SK-N-MC (cell line): ENCODE measurements at regions not wholly inside any gene's neighbourhood (a gene's known extent, or its start where the extent isn't known, plus 50 kb on each side); places are given as distances from the start of the nearest gene placed in this dataset.

Experiments used
- DNase-seq: peaks from one replicate; pipeline ENCODE4 v3.0.0-alpha.2; 2011; ENCODE audit warnings: low read depth, low spot score
- H3K27ac ChIP-seq: fragments of 200-600 bp; sonication (generic); 2 replicates; pipeline ENCODE4 v1.5.1; 2016; ENCODE audit warnings: mixed run types
- H3K36me3 ChIP-seq: fragments of 200-600 bp; sonication (generic); 2 replicates; pipeline ENCODE4 v1.6.1; 2017; ENCODE audit warnings: antibody characterized with exemption, low read length, mixed read lengths; ENCODE audit not compliant: insufficient read depth
- H3K4me3 ChIP-seq: fragments of 200-600 bp; sonication (generic); 2 replicates; pipeline ENCODE4 v1.5.1; 2016
- H3K9ac ChIP-seq: fragments of 200-600 bp; sonication (generic); 2 replicates; pipeline ENCODE4 v1.8.0; 2017; ENCODE audit warnings: mixed run types, mixed read lengths; ENCODE audit not compliant: insufficient read length
- H3K9me3 ChIP-seq: fragments of 200-600 bp; sonication (generic); 2 replicates; pipeline ENCODE4 v1.6.1; 2017; ENCODE audit warnings: low read depth, mild to moderate bottlenecking, antibody characterized with exemption, low read length, moderate library complexity, mixed read lengths
- EZH2 ChIP-seq: fragments of 200-600 bp; sonication (generic); IDR thresholded peaks from one replicate; pipeline ENCODE4 v1.6.1; 2017; ENCODE audit warnings: antibody characterized with exemption
- FOXP2 ChIP-seq: optimal IDR thresholded peaks from 2 replicates; pipeline ENCODE3; 2011; ENCODE audit warnings: mild to moderate bottlenecking, moderate library complexity; ENCODE audit not compliant: insufficient read depth; ENCODE audit errors: extremely low read length, control extremely low read depth
- POLR2AphosphoS5 ChIP-seq: IDR thresholded peaks from 2 replicates; pipeline ENCODE4 v1.6.1; 2012; ENCODE audit warnings: mild to moderate bottlenecking, low read depth, low read length, borderline replicate concordance

- Histone ChIP-seq H3K27ac (no peak overlapping the region), H3K9me3 (no peaks in the 10 kb centered on the region), H3K36me3 (no peaks in the 10 kb centered on the region), H3K4me3 (no peak overlapping the region), H3K9ac (no peak overlapping the region)
- DNase-seq = no peak
- no peak for TF ChIP-seq FOXP2
- TF ChIP-seq POLR2AphosphoS5 = no peak
- TF ChIP-seq EZH2 = no peak
Measured at GRCh38 chr12:77681726-77682125, 149.0 kb upstream of the NAV3 start.

GRCh38 chr12:77679686-77680085 lies 151.0 kb upstream of the NAV3 start:
- H3K9me3 ChIP-seq = no peaks in the 10 kb centered on the region
- no peaks in the 10 kb centered on the region for H3K36me3 ChIP-seq
- no peak for TF ChIP-seq POLR2AphosphoS5
- TF ChIP-seq FOXP2 = no peak
- TF ChIP-seq EZH2 = no peak
- no peak overlapping the region for H3K9ac ChIP-seq
- no peak overlapping the region for H3K4me3 ChIP-seq
- no peak overlapping the region for H3K27ac ChIP-seq
- DNase-seq = no peak

GRCh38 chr12:77678621-77679020 lies 152.1 kb upstream of the NAV3 start:
- Histone ChIP-seq H3K9me3 (no peaks in the 10 kb centered on the region), H3K9ac (no peak overlapping the region), H3K36me3 (no peaks in the 10 kb centered on the region), H3K4me3 (no peak overlapping the region), H3K27ac (no peak overlapping the region)
- no peak for DNase-seq
- TF ChIP-seq POLR2AphosphoS5 (no peak), FOXP2 (no peak), EZH2 (no peak)

DNA sequence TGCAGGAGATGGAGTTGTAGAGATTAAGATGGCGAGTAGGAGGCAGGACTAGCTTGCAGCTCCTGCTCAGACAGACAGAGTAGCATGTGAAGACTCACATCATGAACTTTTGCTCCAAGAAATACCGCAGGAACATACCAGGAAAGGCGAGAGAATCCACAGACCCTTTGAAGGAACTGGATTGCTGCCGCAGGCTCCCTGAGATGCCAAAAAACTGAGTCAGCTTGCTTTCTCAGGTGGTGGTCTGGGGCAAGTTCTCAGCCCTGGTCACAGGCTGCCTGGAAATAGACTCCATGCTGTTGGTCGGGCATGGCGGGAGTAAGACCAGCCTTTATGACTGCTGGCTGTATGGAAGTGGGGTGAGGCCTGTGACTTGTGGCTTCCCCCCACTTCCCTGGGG lies 163.6 kb upstream of the NAV3 start:
- H3K9ac ChIP-seq = no peak overlapping the region
- H3K36me3 ChIP-seq = no peaks in the 10 kb centered on the region
- no peak overlapping the region for H3K4me3 ChIP-seq
- DNase-seq = no peak
- H3K9me3 ChIP-seq = no peaks in the 10 kb centered on the region
- no peak overlapping the region for H3K27ac ChIP-seq
- TF ChIP-seq EZH2 = no peak
- TF ChIP-seq POLR2AphosphoS5 = no peak
- no peak for TF ChIP-seq FOXP2

DNA sequence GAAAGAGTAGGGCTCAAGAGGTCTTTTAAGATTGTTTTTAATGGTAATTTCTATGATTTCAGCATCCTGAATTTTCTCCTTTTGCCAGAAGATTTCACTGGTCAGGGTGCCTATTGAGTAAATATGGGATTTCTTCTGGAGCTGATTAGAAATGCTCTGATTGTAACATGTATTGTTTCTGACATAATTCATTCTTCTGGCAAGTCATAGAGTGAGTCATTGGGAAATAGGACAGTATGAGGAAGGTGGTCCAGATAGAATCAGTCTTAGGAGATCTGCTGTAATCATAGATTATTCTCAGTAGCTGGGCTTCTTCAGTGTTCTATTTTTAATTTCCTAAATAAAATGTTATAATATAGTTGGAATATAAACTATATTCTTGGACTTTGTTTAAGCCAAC lies 182.0 kb upstream of the NAV3 start:
- DNase-seq = no peak
- Histone ChIP-seq H3K27ac (peak overlapping the region; percentile 58), H3K9me3 (no peaks in the 10 kb centered on the region), H3K9ac (no peak overlapping the region), H3K4me3 (no peak overlapping the region), H3K36me3 (no peaks in the 10 kb centered on the region)
- no peak for TF ChIP-seq EZH2
- no peak for TF ChIP-seq FOXP2
- no peak for TF ChIP-seq POLR2AphosphoS5

DNA sequence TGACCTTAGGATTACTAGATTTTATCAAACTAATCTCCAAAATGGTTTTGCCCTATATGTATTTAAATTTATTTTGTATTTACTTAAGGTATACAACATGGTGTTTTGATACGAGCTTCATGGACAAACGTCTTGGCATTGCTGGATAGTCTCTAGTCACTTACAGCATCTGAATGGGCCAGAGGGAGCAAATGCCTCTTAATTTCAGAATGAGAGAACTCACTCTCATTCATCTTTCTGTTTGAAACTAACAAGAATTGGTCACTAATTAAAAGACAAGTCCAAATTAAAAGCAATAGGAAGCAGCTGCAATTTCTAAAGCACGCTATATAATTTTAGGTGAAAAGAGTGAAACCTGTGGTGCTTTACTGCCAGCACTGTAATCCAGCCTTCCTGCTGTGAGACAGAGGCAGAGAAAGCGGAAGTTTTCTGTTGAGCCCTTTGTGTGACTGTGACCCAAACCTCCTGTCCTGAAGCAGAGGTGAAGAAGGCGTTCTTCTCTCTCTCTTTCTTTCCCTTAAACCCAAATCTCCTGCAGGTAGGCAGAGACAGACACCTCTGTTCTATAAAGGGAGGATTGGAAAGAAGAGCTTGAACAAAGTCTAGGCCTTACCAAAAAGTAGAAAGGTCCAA lies 184.6 kb upstream of the NAV3 start:
- no peak overlapping the region for H3K27ac ChIP-seq

GRCh38 chr12:77644915-77645605 lies 185.6 kb upstream of the NAV3 start:
- no peak for DNase-seq
- TF ChIP-seq FOXP2 (no peak), POLR2AphosphoS5 (no peak), EZH2 (no peak)
- Histone ChIP-seq H3K9me3 (no peaks in the 10 kb centered on the region), H3K27ac (peak overlapping the region; percentile 16; the same call in 1 of the 2 replicates), H3K9ac (no peak overlapping the region), H3K36me3 (no peaks in the 10 kb centered on the region), H3K4me3 (no peak overlapping the region)

More for the DNA sequence above, 184.6 kb upstream of the NAV3 start:
- no peak for DNase-seq
- no peak overlapping the region for H3K9ac ChIP-seq
- H3K4me3 ChIP-seq = no peak overlapping the region
- H3K9me3 ChIP-seq = no peaks in the 10 kb centered on the region
- H3K36me3 ChIP-seq = no peaks in the 10 kb centered on the region
- TF ChIP-seq FOXP2 (no peak), EZH2 (no peak), POLR2AphosphoS5 (no peak)

DNA sequence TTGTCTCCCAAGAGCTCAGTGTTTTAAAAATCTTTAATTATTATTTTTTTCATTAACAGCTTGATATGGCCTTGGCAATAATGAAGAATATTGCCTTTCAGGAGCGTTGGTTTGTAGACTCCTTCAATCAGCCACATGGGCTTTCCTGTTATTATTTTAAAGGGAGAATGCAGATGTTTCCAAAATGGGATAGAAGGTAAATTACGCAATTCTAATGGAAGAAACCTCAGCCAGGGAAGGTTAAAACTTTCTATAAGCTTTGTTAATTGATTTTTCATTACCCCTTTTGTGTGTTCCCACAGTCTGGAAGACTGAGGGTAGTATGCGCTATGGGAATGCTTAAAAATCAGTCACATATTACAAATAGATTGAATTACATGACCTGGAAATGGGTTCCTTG lies 188.4 kb upstream of the NAV3 start:
- Histone ChIP-seq H3K9me3 (no peaks in the 10 kb centered on the region), H3K4me3 (no peak overlapping the region), H3K27ac (no peak overlapping the region), H3K36me3 (no peaks in the 10 kb centered on the region), H3K9ac (no peak overlapping the region)
- TF ChIP-seq POLR2AphosphoS5 (no peak), FOXP2 (no peak), EZH2 (no peak)
- DNase-seq = no peak
